ENCODE measurements at regions not wholly inside any gene's neighbourhood (a gene's known extent, or its start where the extent isn't known, plus 50 kb on each side); places are given as distances from the start of the nearest gene placed in this dataset.

DNA sequence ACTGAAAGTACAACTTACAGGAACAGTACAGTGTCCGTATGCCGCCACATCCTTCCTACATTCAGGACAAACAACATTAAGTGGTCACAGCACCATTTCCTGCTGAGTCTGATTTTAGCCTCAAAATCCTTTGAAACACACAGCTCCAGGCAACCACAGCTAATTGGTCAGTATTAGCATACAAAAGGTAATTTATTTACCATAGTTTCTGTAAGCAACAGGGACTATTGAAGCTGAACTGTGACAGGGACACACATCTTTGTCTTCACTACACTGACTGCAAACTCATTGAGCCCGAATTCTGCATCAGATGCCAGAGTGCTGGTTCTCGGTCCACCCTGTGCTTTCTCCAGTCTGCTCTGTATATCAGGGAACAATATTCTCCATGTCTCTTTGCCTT is 151.8 kb downstream of the ST6GAL2 start:
- CTCF ChIA-PET (ENCODE audit: low intra/inter-chr PET ratio), result no interaction called here
- no peak overlapping the region for H3K27ac ChIP-seq (ENCODE audit: extremely low read depth, low read depth, low read length)
- FAIRE-seq, result no peak
- no peak overlapping the region for H2AFZ ChIP-seq (ENCODE audit: low read depth, low read length)
- H3K36me3 ChIP-seq (ENCODE audit: control insufficient read depth, insufficient read depth, low read length), result no peaks in the 10 kb centered on the region
- H3K79me2 ChIP-seq (ENCODE audit: control insufficient read depth, insufficient read depth, low read length), result no peaks in the 10 kb centered on the region
- in situ Hi-C loops (cut with MboI), result no loop called here
- POLR2A ChIA-PET, result interaction anchor here (0.6 kb wide), 1 partner anchor 237 kb away, joined by 3 read pairs; no protein-coding TSS in a partner anchor
- TF ChIP-seq, protein P1, sequence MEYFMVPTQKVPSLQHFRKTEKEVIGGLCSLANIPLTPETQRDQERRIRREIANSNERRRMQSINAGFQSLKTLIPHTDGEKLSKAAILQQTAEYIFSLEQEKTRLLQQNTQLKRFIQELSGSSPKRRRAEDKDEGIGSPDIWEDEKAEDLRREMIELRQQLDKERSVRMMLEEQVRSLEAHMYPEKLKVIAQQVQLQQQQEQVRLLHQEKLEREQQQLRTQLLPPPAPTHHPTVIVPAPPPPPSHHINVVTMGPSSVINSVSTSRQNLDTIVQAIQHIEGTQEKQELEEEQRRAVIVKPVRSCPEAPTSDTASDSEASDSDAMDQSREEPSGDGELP (CRISPR knock-in tag; IDR thresholded peaks at IDR 0.05; ENCODE audit: borderline replicate concordance), result no peak
- no peak for TF ChIP-seq ATF3 (IDR thresholded peaks at IDR 0.05)
- TF ChIP-seq ATF3 (CRISPR knock-in tag; conservative IDR thresholded peaks at IDR 0.05), result no peak
- TF ChIP-seq ZBTB2 (IDR thresholded peaks at IDR 0.05), result no peak
- no peak for TF ChIP-seq ZNF780A (CRISPR knock-in tag; IDR thresholded peaks at IDR 0.05)
- TF ChIP-seq MCM2 (IDR thresholded peaks at IDR 0.05; ENCODE audit: low read depth), result no peak
- no peak for TF ChIP-seq HMG20B (CRISPR knock-in tag; IDR thresholded peaks at IDR 0.05)
- no peak for TF ChIP-seq ELF4 (CRISPR knock-in tag; IDR thresholded peaks at IDR 0.05)
- TF ChIP-seq ZNF217 (CRISPR knock-in tag; IDR thresholded peaks at IDR 0.05), result no peak
- TF ChIP-seq, protein P2, sequence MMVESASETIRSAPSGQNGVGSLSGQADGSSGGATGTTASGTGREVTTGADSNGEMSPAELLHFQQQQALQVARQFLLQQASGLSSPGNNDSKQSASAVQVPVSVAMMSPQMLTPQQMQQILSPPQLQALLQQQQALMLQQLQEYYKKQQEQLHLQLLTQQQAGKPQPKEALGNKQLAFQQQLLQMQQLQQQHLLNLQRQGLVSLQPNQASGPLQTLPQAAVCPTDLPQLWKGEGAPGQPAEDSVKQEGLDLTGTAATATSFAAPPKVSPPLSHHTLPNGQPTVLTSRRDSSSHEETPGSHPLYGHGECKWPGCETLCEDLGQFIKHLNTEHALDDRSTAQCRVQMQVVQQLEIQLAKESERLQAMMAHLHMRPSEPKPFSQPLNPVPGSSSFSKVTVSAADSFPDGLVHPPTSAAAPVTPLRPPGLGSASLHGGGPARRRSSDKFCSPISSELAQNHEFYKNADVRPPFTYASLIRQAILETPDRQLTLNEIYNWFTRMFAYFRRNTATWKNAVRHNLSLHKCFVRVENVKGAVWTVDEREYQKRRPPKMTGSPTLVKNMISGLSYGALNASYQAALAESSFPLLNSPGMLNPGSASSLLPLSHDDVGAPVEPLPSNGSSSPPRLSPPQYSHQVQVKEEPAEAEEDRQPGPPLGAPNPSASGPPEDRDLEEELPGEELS (CRISPR knock-in tag; IDR thresholded peaks at IDR 0.05; ENCODE audit: borderline replicate concordance), result no peak
- TF ChIP-seq BCLAF1 (IDR thresholded peaks at IDR 0.05; ENCODE audit: borderline replicate concordance in 1 of 2, control insufficient read depth in 1 of 2, low read depth in 2 of 2, low read length in 1 of 2), result no peak
- TF ChIP-seq ZNF408 (CRISPR knock-in tag; IDR thresholded peaks at IDR 0.05; ENCODE audit: low read depth), result no peak
- no peak for TF ChIP-seq PPARD (CRISPR knock-in tag; IDR thresholded peaks at IDR 0.05)
- no peak for TF ChIP-seq SNRNP70 (optimal IDR thresholded peaks at IDR 0.05; ENCODE audit: low read depth, low read length)
- TF ChIP-seq EP400 (IDR thresholded peaks at IDR 0.05), result no peak
- no peaks in the 10 kb centered on the region for H3K27me3 ChIP-seq (ENCODE audit: control insufficient read depth in 2 of 2, insufficient read depth in 2 of 2, low read length in 2 of 2)
- H3K9ac ChIP-seq (ENCODE audit: insufficient read depth in 1 of 2, low read depth in 2 of 2, low read length in 2 of 2), result no peak overlapping the region
- BruUV-seq (replicated peaks), result no TSS peak
- no peak overlapping the region for H3K4me2 ChIP-seq (ENCODE audit: insufficient read depth, low read length)
- intact Hi-C loops (cut with micrococcal nuclease), result no loop called here
- no peak overlapping the region for H3K4me3 ChIP-seq
- 4% methylated on average over 4 of the region's 4 CpGs for WGBS (ENCODE audit: insufficient coverage, low coverage, missing lambda C conversion rate)
- no peaks in the 10 kb centered on the region for H3K4me1 ChIP-seq (replicated peaks in 1 of 2; ENCODE audit: control insufficient read depth in 2 of 2, insufficient read depth in 2 of 2, low read length in 2 of 2)
- H3K9me1 ChIP-seq (ENCODE audit: control insufficient read depth, insufficient read depth, low read length), result no peaks in the 10 kb centered on the region
- no peak for DNase-seq (ENCODE audit: extremely low read depth in 1 of 4, low spot score in 3 of 4)
- no peaks in the 10 kb centered on the region for H3K9me3 ChIP-seq (replicated peaks; ENCODE audit: control insufficient read depth, insufficient read depth, low read depth, low read length)
- H4K20me1 ChIP-seq (replicated peaks; ENCODE audit: control insufficient read depth, insufficient read depth, low read length), result no peaks in the 10 kb centered on the region; the same call in 1 of the 2 replicates
- no peak for ATAC-seq

Measured in K562 (cell line).